Smooth muscle cell (in vitro differentiated cells): ENCODE measurements at regions not wholly inside any gene's neighbourhood (a gene's known extent, or its start where the extent isn't known, plus 50 kb on each side); places are given as distances from the start of the nearest gene placed in this dataset.

Experiments used
- DNase-seq: peaks from one replicate; lab custom pipeline; 2025; ENCODE audit not compliant: unreplicated experiment; lab: John Stamatoyannopoulos, UW
- H2AFZ ChIP-seq: fragments of 200-600 bp; sonication (generic); 2 replicates; pipeline ENCODE4 v1.6.0; 2016; ENCODE audit warnings: antibody characterized with exemption, low read depth, mild to moderate bottlenecking
- H3F3A ChIP-seq: fragments of 200-600 bp; sonication (generic); 2 replicates; pipeline ENCODE4 v1.6.0; 2017; ENCODE audit warnings: antibody characterized with exemption, low read depth
- H3K27ac ChIP-seq: fragments of 200-600 bp; sonication (generic); 2 replicates; pipeline ENCODE4 v1.5.1; 2016; ENCODE audit warnings: low read depth, mild to moderate bottlenecking
- H3K27me3 ChIP-seq: fragments of 200-600 bp; sonication (generic); 2 replicates; pipeline ENCODE4 v1.6.1; 2016; ENCODE audit warnings: low read depth, mild to moderate bottlenecking
- H3K36me3 ChIP-seq: fragments of 200-600 bp; sonication (generic); 2 replicates; pipeline ENCODE4 v1.5.1; 2016; ENCODE audit warnings: low read depth
- H3K4me1 ChIP-seq: fragments of 200-600 bp; sonication (generic); 2 replicates; pipeline ENCODE4 v1.5.1; 2016; ENCODE audit warnings: low read depth
- H3K4me2 ChIP-seq: fragments of 200-600 bp; sonication (generic); 2 replicates; pipeline ENCODE4 v1.6.0; 2016; ENCODE audit warnings: mild to moderate bottlenecking
- H3K4me3 ChIP-seq: fragments of 200-600 bp; sonication (generic); 2 replicates; pipeline ENCODE4 v1.5.1; 2016; ENCODE audit warnings: mild to moderate bottlenecking
- H3K79me2 ChIP-seq: fragments of 200-600 bp; sonication (generic); 2 replicates; pipeline ENCODE4 v1.6.0; 2016; ENCODE audit warnings: low read depth, mild to moderate bottlenecking
- H3K9ac ChIP-seq: fragments of 200-600 bp; sonication (generic); 2 replicates; pipeline ENCODE4 v1.6.0; 2016; ENCODE audit warnings: low read depth
- H3K9me3 ChIP-seq: fragments of 200-600 bp; sonication (generic); replicated peaks from 2 replicates; pipeline ENCODE4 v1.5.1; 2016; ENCODE audit warnings: low read depth
- H4K20me1 ChIP-seq: fragments of 200-600 bp; sonication (generic); 2 replicates; pipeline ENCODE4 v1.6.0; 2016; ENCODE audit warnings: low read depth
- WGBS: methylation state at CpG from one replicate; pipeline ENCODE4 v1.1.7; 2016; ENCODE audit warnings: low lambda C conversion rate; 5-methylcytosine and 5-hydroxymethylcytosine counted together
- TF ChIP-seq, protein P1 (sequence below): fragments of 200-600 bp; sonication (generic); IDR thresholded peaks from 2 replicates; pipeline ENCODE4 v1.5.1; 2017; ENCODE audit warnings: borderline replicate concordance, mild to moderate bottlenecking, antibody characterized with exemption; ENCODE audit not compliant: insufficient read depth, poor library complexity, severe bottlenecking

DNA sequence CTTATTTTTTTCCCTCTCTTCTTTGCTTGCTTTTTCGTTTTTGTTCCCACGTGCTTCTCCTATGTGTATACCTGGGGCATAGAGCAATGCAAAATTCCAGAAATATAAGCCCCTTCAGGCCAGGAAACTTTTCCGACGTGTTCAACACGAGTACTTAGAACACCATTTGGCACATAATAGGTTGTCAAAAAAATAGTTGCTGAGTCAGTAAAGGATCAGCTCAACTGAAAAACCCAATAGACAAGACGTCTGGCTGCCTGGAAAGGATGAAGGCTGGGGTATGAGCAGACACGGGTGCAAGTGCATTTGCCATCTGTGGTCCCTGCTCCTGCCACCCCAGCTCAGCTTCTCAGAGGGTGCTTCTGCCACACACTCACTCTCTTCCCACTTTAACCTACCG is 823.0 kb upstream of the SOX11 start:
- no peaks in the 10 kb centered on the region for H3K36me3 ChIP-seq
- H3K27me3 ChIP-seq = no peaks in the 10 kb centered on the region
- no peaks in the 10 kb centered on the region for H3F3A ChIP-seq
- H3K4me3 ChIP-seq = no peak overlapping the region
- DNase-seq = no peak
- TF ChIP-seq, protein P1, sequence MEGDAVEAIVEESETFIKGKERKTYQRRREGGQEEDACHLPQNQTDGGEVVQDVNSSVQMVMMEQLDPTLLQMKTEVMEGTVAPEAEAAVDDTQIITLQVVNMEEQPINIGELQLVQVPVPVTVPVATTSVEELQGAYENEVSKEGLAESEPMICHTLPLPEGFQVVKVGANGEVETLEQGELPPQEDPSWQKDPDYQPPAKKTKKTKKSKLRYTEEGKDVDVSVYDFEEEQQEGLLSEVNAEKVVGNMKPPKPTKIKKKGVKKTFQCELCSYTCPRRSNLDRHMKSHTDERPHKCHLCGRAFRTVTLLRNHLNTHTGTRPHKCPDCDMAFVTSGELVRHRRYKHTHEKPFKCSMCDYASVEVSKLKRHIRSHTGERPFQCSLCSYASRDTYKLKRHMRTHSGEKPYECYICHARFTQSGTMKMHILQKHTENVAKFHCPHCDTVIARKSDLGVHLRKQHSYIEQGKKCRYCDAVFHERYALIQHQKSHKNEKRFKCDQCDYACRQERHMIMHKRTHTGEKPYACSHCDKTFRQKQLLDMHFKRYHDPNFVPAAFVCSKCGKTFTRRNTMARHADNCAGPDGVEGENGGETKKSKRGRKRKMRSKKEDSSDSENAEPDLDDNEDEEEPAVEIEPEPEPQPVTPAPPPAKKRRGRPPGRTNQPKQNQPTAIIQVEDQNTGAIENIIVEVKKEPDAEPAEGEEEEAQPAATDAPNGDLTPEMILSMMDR = no peak
- 89% methylated on average over 8 of the region's 8 CpGs for WGBS
- H3K9ac ChIP-seq = no peak overlapping the region
- no peaks in the 10 kb centered on the region for H3K9me3 ChIP-seq
- H3K4me2 ChIP-seq = no peak overlapping the region
- H3K27ac ChIP-seq = no peak overlapping the region
- no peaks in the 10 kb centered on the region for H3K4me1 ChIP-seq
- H2AFZ ChIP-seq = no peak overlapping the region
- no peaks in the 10 kb centered on the region for H4K20me1 ChIP-seq
- no peaks in the 10 kb centered on the region for H3K79me2 ChIP-seq

DNA sequence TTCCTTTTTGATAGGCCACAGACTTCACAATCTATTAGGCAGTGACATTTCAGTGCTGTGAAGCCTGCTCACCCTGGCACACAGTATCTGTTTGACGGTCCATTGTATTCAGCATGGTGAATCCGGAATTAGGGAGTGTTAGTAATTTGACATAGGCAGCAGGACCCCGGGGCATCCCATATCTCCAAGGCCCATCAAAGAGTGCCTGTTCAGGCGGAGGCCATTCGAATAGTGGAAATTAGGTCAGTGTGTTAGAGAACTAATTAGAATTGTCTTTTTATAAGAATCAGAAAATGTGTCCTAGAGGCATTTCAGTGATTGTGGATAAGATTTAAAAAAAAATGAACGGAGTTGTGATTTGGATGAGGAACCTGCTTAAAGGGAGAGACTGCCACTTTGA is 818.8 kb upstream of the SOX11 start:
- Histone ChIP-seq H3K4me1 (no peaks in the 10 kb centered on the region), H3K79me2 (no peaks in the 10 kb centered on the region), H3K27ac (no peak overlapping the region), H4K20me1 (no peaks in the 10 kb centered on the region), H3K9ac (no peak overlapping the region), H2AFZ (no peak overlapping the region), H3K4me2 (no peak overlapping the region), H3F3A (no peaks in the 10 kb centered on the region), H3K4me3 (no peak overlapping the region), H3K36me3 (no peaks in the 10 kb centered on the region), H3K27me3 (no peaks in the 10 kb centered on the region), H3K9me3 (no peaks in the 10 kb centered on the region)
- TF ChIP-seq, protein P1 = no peak
- 88% methylated on average over 6 of the region's 6 CpGs for WGBS
- DNase-seq = no peak

DNA sequence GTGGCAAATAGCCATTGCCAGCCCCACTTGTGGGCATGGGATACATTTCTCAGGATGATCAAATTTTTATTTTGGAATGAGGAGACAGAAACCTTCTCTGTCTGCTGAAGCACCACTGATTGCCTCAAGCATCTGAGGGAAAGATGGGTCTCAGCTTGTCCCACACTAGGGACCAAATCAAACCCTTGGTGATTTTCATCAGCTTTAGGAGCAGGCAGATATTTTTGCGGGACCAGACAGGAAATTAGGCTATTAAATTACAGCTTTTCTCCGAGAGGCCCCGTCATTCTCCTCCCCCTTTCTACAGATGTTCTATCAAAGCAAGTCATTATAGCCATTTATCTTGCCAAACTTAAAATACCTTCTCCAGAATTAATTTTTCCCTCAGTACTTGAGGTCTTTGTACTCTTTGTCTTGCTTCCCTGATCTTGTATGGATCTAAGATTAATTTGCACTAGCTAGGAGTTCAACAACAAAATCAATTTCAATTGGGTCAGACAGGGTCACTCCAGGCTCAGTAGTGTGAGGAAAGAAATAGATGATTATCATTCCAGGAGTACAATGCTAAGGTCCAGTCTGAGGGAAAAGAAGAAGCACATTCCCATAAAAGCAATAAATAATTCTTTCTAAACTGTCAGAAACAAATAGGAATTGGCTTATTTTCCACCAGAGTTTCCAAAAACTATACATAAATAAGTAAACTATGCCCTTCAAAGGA is 818.1 kb upstream of the SOX11 start:
- DNase-seq = no peak
- Histone ChIP-seq H3K27ac (no peak overlapping the region), H3K4me2 (no peak overlapping the region), H3K9ac (no peak overlapping the region), H3F3A (no peaks in the 10 kb centered on the region), H2AFZ (no peak overlapping the region), H3K9me3 (no peaks in the 10 kb centered on the region), H4K20me1 (no peaks in the 10 kb centered on the region), H3K27me3 (no peaks in the 10 kb centered on the region), H3K79me2 (no peaks in the 10 kb centered on the region), H3K36me3 (no peaks in the 10 kb centered on the region), H3K4me1 (no peaks in the 10 kb centered on the region), H3K4me3 (no peak overlapping the region)
- TF ChIP-seq, protein P1 = no peak
- WGBS = 69% methylated on average over 3 of the region's 3 CpGs

DNA sequence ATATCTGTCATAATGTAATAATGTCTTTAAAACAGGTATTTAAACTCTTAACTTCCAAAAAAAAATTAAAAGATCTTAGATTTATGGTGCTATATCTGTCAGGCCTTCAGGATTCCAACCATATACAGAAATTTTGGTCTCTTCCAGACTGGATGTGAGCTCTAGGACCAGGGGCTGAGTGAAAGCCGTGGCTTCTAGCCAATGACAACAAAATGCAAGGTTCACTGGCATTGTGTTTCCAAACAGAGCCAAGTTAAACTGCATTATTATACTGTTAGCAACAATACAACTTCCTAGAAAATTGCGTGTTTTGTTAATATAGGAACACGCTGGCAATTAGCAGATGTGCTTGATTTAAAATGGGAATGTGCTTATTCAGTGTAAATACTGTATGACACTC is 809.8 kb upstream of the SOX11 start:
- no peaks in the 10 kb centered on the region for H3K4me1 ChIP-seq
- TF ChIP-seq, protein P1 = no peak
- no peak overlapping the region for H3K27ac ChIP-seq
- no peak for DNase-seq
- H3K4me2 ChIP-seq = no peak overlapping the region
- H3F3A ChIP-seq = no peaks in the 10 kb centered on the region
- H4K20me1 ChIP-seq = no peaks in the 10 kb centered on the region
- no peaks in the 10 kb centered on the region for H3K79me2 ChIP-seq
- no peaks in the 10 kb centered on the region for H3K36me3 ChIP-seq
- H3K4me3 ChIP-seq = no peak overlapping the region
- H3K9ac ChIP-seq = no peak overlapping the region
- H3K27me3 ChIP-seq = no peaks in the 10 kb centered on the region
- no peak overlapping the region for H2AFZ ChIP-seq
- 88% methylated on average over 3 of the region's 3 CpGs for WGBS
- no peaks in the 10 kb centered on the region for H3K9me3 ChIP-seq
